SK-N-DZ (cell line): ENCODE measurements at regions not wholly inside any gene's neighbourhood (a gene's known extent, or its start where the extent isn't known, plus 50 kb on each side); places are given as distances from the start of the nearest gene placed in this dataset.

Experiments
- DNase-seq: peaks from one replicate; pipeline ENCODE4 v3.0.0-alpha.2; 2015; ENCODE audit warnings: low spot score

- DNase-seq, result no peak
These were observed 211.5 kb downstream of the RAD51AP2 start for GRCh38 chr2:17306706-17307105.

DNA sequence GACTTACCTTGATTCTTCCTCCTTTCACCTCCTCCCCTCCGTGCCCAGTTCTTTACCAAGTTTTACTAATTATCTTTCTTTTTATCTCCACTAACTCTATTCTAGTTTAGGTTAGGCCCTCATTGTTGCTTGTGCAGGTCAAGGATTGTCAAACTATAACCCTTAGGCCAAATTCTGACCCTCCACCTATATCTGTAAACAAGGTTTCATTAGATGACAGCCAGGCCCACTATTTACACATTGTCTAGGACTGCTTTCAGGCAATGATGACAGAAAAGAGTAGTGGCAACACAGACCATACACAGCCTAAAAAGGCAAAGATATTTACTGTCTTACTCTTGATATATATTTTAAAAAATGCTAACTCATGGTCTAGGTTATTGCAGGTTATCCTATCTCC lies 212.0 kb downstream of the RAD51AP2 start:
- no peak for DNase-seq

GRCh38 chr2:17303521-17303920 lies 214.7 kb downstream of the RAD51AP2 start:
- DNase-seq, result no peak

DNA sequence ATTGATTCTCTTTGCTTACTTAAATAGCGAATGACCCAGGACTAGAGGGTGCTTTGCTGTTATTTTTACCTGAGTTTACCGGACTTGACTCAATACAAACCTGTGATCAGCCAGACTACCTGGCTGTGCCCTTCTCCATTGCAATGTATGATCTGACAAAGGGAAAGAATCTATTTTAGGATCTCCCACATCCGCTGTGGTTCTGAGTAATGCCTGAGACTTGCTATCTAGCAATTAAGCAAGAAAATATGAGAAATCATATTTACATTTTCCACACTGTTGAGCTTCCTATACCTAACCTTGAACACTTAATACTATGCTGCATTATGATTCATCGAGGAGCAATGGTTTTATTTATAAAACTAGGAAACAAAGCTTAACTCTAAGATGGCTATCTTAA lies 215.2 kb downstream of the RAD51AP2 start:
- DNase-seq, result no peak

- DNase-seq, result no peak
These were observed 216.0 kb downstream of the RAD51AP2 start for GRCh38 chr2:17302281-17302680.

GRCh38 chr2:17301437-17301836 lies 216.8 kb downstream of the RAD51AP2 start:
- DNase-seq, result no peak

- DNase-seq, result no peak
These were observed 218.2 kb downstream of the RAD51AP2 start for GRCh38 chr2:17299891-17300540.

GRCh38 chr2:17298453-17298852 lies 219.8 kb downstream of the RAD51AP2 start:
- DNase-seq, result no peak

GRCh38 chr2:17296686-17297085 lies 221.6 kb downstream of the RAD51AP2 start:
- DNase-seq, result no peak

DNA sequence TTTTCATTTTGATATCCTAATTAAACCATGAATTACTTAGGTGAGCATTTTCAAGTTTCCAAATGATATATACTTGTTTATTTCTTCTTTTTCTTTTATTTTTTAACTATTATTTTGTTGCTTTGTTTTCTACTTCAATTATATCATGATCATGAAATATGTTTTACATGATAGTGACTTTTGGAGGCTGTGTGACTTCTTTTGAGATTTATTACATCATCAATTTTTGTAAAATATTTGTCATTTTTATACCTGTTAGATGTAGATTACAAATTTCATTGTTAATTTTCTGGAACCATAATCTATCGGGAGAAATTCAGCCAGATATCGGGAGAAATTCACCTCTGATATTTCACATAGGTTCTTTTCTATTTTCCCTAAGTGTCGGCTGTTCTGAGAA lies 228.6 kb downstream of the RAD51AP2 start:
- no peak for DNase-seq

DNA sequence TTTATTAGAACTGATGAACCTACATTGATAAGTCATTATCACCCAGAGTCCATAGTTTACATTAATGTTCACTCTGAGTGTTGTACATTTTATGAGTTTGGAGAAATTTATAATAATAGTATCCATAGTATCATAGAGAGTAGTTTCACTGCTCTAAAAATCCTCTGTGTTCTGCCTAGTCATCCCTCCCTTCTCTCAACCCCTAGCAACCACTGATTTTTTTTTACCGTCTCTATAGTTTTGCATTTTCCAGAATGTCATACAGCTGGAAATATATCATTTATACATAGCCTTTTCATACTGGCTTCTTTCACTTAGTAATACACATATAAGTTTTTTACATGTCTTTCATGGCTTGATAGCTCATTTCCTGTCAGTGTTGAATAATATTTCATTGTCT lies 231.1 kb downstream of the RAD51AP2 start:
- DNase-seq, result no peak

GRCh38 chr2:17282826-17283225 lies 235.4 kb downstream of the RAD51AP2 start:
- no peak for DNase-seq

DNA sequence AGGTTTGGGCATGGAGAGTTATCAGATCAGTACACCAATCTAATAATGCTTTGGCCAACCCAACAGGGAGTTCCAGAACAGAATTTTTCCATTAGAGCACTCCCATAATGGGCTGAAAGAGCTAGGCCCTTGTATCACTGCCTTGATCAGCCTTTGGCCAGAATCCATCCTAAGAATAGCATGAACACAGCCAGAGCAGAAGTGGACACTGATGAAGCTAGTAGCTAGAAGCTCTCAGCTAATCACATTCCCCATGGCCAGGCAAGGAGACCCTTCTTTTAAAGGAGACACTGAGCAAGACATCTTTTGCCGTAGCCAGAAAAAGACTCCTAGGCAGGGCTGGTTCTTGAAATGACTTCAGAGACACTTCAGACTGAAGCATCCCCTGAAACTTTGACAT lies 236.0 kb downstream of the RAD51AP2 start:
- DNase-seq, result no peak

DNA sequence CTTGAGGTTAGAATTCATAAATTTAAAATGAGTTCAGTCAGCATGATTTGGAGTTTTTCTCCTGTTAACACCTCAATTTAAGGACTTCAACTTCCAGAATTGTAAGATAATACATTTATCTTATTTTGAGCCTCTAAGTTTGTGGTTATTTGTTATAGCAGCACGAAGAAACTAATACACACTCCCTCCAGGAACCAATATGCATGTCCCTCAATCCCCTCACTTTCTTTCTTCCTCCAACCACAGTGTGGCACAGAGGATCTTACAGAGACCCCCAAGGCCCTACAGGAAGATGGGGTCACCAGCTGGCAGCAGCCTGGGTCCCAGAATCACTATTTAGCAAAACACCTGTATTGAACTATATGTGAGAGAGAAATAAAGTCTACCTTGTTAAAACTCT lies 242.0 kb downstream of the RAD51AP2 start:
- no peak for DNase-seq

DNA sequence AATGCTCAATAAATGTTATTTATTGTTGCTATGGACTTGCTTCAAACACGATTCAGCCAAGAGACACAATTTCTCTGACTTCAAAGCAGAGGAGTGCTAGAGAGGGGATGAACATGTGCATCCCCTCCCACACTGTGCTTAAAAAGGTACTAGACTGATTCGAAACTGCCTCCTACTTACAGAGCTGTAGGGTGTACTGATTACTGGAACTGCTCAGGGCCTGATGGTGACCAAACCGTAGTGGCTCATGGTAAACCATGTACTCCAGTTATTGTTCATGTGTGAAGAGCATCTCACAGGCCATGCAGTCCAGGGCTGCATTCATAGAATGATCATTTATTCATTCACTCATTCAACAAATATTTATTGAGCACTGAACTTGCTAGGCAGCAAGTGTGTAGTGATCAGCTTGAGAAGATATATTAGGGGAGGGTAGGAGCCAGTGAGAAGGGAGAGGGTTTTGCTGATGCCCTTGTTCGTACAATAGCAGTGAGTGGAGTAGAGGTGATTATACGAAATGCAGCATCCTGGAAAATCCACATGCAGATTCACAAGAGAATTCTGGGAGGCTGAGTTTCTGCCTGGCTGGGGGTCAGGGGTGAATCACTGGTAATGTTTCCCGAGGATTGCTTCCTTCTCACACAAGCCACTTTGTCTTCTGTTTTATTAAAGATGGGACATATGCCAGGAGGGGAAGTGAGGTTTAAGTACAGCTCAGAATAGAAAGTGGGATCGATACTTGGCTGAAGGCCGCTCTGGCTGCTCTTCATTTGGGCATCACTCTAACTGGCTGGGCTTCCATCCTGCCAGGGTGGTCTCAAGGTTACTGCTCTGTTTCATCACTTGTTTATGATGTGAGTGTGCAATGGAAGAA lies 245.4 kb downstream of the RAD51AP2 start:
- DNase-seq, result no peak

DNA sequence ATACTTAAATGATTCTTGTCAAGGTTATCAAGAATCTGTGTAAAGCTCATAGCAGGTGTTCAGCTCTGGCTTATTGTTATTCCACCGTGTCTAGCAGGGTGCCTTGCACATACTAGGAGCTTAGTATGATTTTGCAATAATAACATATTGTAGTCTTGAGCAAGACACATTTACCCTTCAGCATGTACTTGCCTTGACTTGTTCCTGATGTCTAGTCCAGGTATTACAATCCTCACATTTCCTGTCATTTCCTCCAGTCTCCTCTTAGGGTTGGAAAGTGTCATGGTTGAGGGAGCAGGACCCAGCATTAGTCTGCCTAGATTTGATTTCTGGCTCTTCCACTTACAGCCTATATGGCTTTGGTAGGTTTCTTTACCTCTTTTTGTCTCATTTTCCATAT lies 246.1 kb downstream of the RAD51AP2 start:
- no peak for DNase-seq

GRCh38 chr2:17271416-17271815 lies 246.8 kb downstream of the RAD51AP2 start:
- DNase-seq, result no peak

DNA sequence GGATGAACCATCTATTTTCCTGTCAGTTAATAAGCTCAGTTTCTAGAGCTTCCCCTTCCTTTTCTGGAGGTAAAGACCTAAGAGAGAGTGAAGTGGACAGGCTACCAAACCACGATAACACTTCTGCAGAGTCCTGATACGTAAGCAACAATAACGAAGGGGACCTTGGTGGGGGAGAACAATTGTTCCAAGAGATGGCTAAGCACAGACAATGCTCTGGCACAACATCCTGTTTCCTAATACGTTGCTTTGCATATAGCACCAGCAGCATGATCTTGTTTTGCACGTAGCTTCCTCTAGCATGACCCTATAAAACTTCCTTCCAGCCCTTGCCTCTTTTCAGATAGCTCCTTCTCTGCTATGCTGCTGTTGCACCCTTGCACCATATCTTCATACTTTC lies 247.3 kb downstream of the RAD51AP2 start:
- no peak for DNase-seq

- DNase-seq, result no peak
These were observed 254.7 kb downstream of the RAD51AP2 start for GRCh38 chr2:17263570-17263968.

- DNase-seq, result no peak
These were observed 255.2 kb downstream of the RAD51AP2 start for GRCh38 chr2:17262854-17263569.

GRCh38 chr2:17259613-17260012 lies 258.6 kb downstream of the RAD51AP2 start:
- DNase-seq, result no peak

- DNase-seq, result no peak
These were observed 259.4 kb downstream of the RAD51AP2 start for GRCh38 chr2:17258861-17259260.
